SHP77 treated with DMSO at 0.1 percent for 48 hours (cell line): ENCODE measurements at regions not wholly inside any gene's neighbourhood (a gene's known extent, or its start where the extent isn't known, plus 50 kb on each side); places are given as distances from the start of the nearest gene placed in this dataset.
"Not testable (repeated sequence)": the region's sequence is repeated elsewhere in the genome, so short reads cannot be mapped to it uniquely, and the experiment has no call there.

ENCODE experiments used
- DNase-seq: peaks from one replicate; lab custom pipeline; 2025; lab: John Stamatoyannopoulos, UW

GRCh38 chr3:139201446-139202225 is 142.2 kb upstream of the MRPS22 start:
- DNase-seq, result no peak

GRCh38 chr3:139202226-139202958 is 141.4 kb upstream of the MRPS22 start:
- DNase-seq, result no peak

- no peak for DNase-seq
Observed at GRCh38 chr3:139202959-139203349, 140.9 kb upstream of the MRPS22 start.

GRCh38 chr3:139203752-139204151 is 140.1 kb upstream of the MRPS22 start:
- DNase-seq, result no peak

- DNase-seq, result no peak
Observed at GRCh38 chr3:139204728-139205127, 139.1 kb upstream of the MRPS22 start.

- DNase-seq, result no peak
Observed at GRCh38 chr3:139213936-139214335, 129.9 kb upstream of the MRPS22 start.

GRCh38 chr3:139216958-139217357 is 126.9 kb upstream of the MRPS22 start:
- DNase-seq, result no peak

- no peak for DNase-seq
Observed at GRCh38 chr3:139217633-139218032, 126.2 kb upstream of the MRPS22 start.

GRCh38 chr3:139218046-139218445 is 125.8 kb upstream of the MRPS22 start:
- DNase-seq, result no peak

- no peak for DNase-seq
Observed at GRCh38 chr3:139219463-139219862, 124.4 kb upstream of the MRPS22 start.

- no peak for DNase-seq
Observed at GRCh38 chr3:139222100-139222657, 121.6 kb upstream of the MRPS22 start.

GRCh38 chr3:139225548-139225947 is 118.3 kb upstream of the MRPS22 start:
- no peak for DNase-seq

GRCh38 chr3:139226731-139227130 is 117.1 kb upstream of the MRPS22 start:
- no peak for DNase-seq

GRCh38 chr3:139227165-139227564 is 116.7 kb upstream of the MRPS22 start:
- no peak for DNase-seq

GRCh38 chr3:139227827-139228226 is 116.0 kb upstream of the MRPS22 start:
- no peak for DNase-seq

GRCh38 chr3:139230391-139230790 is 113.4 kb upstream of the MRPS22 start:
- no peak for DNase-seq

- DNase-seq, result no peak
Observed at GRCh38 chr3:139231555-139232281, 112.1 kb upstream of the MRPS22 start.

GRCh38 chr3:139232341-139232740 is 111.5 kb upstream of the MRPS22 start:
- not testable (repeated sequence) for DNase-seq

- DNase-seq, result no peak
Observed at GRCh38 chr3:139234491-139234890, 109.3 kb upstream of the MRPS22 start.

GRCh38 chr3:139235192-139235591 is 108.6 kb upstream of the MRPS22 start:
- DNase-seq, result no peak

- DNase-seq, result no peak
Observed at GRCh38 chr3:139236336-139236735, 107.5 kb upstream of the MRPS22 start.

GRCh38 chr3:139238281-139239030 is 105.4 kb upstream of the MRPS22 start:
- DNase-seq, result no peak
